Astrocyte (in vitro differentiated cells and primary cell): ENCODE measurements at regions not wholly inside any gene's neighbourhood (a gene's known extent, or its start where the extent isn't known, plus 50 kb on each side); places are given as distances from the start of the nearest gene placed in this dataset.

Source experiments
- CTCF ChIP-seq: IDR thresholded peaks from 2 replicates; pipeline ENCODE4 v1.5.1; 2011; ENCODE audit warnings: low read depth, mild to moderate bottlenecking, inconsistent platforms, low read length, moderate library complexity; ENCODE audit not compliant: insufficient read depth
- EZH2 ChIP-seq: IDR thresholded peaks from 2 replicates; pipeline ENCODE4 v1.6.1; 2012; ENCODE audit warnings: mild to moderate bottlenecking, low read length, inconsistent platforms; ENCODE audit not compliant: insufficient read depth

GRCh38 chr3:88616413-88616812 lies 466.7 kb downstream of the C3orf38 start:
- TF ChIP-seq EZH2: no peak
- no peak for TF ChIP-seq CTCF
